SK-N-SH (cell line): ENCODE measurements at regions not wholly inside any gene's neighbourhood (a gene's known extent, or its start where the extent isn't known, plus 50 kb on each side); places are given as distances from the start of the nearest gene placed in this dataset.

Experiments used
- CTCF ChIA-PET: fragments of 300-600, 350-600 bp; formaldehyde crosslinking; extraction: SDS; loops from one replicate; lab custom pipeline; 2021; lab: Yijun Ruan, JAX
- POLR2A ChIA-PET: fragments of 350-600 bp; sonication (Branson Sonifier 250); formaldehyde crosslinking; extraction: SDS; loops from one replicate; lab custom pipeline; 2020; ENCODE audit warnings: antibody characterized with exemption, inconsistent platforms; lab: Yijun Ruan, JAX
- DNase-seq: peaks from one replicate; pipeline ENCODE4 v3.0.0; 2012
- H2AFZ ChIP-seq: fragments of 200-600 bp; sonication (generic); 2 replicates; pipeline ENCODE4 v1.8.1; 2016; ENCODE audit warnings: antibody characterized with exemption, mild to moderate bottlenecking, low read depth
- H3F3A ChIP-seq: fragments of 200-600 bp; sonication (generic); replicated peaks from 2 replicates; pipeline ENCODE3; 2016; ENCODE audit warnings: antibody characterized with exemption, mild to moderate bottlenecking; ENCODE audit not compliant: insufficient read depth
- H3K27ac ChIP-seq, 2 experiments: fragments of 200-500 bp in 1 of 2; fragments of 200-600 bp in 1 of 2; sonication (Bioruptor generic) in 1 of 2; sonication (generic), shearing (Covaris generic) in 1 of 2; 2 replicates each; pipeline versions ENCODE4 v1.5.1 to v1.6.1; 2014 to 2016; ENCODE audit warnings: low read depth in 2 of 2, inconsistent platforms in 1 of 2, low read length in 1 of 2, mild to moderate bottlenecking in 1 of 2, mixed read lengths in 1 of 2
- H3K27me3 ChIP-seq: fragments of 200-600 bp; sonication (generic), shearing (Covaris generic); 2 replicates; pipeline ENCODE4 v1.6.1; 2016; ENCODE audit warnings: mixed run types; ENCODE audit not compliant: insufficient read depth
- H3K36me3 ChIP-seq, 2 experiments: fragments of 200-500 bp in 1 of 2; fragments of 200-600 bp in 1 of 2; sonication (Bioruptor generic) in 1 of 2; sonication (generic) in 1 of 2; replicated peaks in 1 of 2; 2 replicates each; pipeline versions ENCODE3 to v1.5.1; 2014 to 2016; ENCODE audit warnings: low read length in 1 of 2, mild to moderate bottlenecking in 1 of 2; ENCODE audit not compliant: insufficient read depth in 2 of 2, control insufficient read depth in 1 of 2
- H3K4me1 ChIP-seq, 2 experiments: fragments of 200-500 bp in 1 of 2; fragments of 200-600 bp in 1 of 2; sonication (Bioruptor generic) in 1 of 2; sonication (generic), shearing (Covaris generic) in 1 of 2; 2 replicates each; pipeline versions ENCODE4 v1.5.1 to v1.6.1; 2014 to 2016; ENCODE audit warnings: low read depth in 1 of 2, low read length in 1 of 2, mixed run types in 1 of 2; ENCODE audit not compliant: insufficient read depth in 2 of 2, control insufficient read depth in 1 of 2
- H3K4me2 ChIP-seq: fragments of 200-600 bp; sonication (generic), shearing (Covaris generic); 2 replicates; pipeline ENCODE4 v1.6.1; 2017; ENCODE audit warnings: mixed run types
- H3K4me3 ChIP-seq, 2 experiments: fragments of 200-500 bp in 1 of 2; fragments of 200-600 bp in 1 of 2; sonication (Bioruptor generic) in 1 of 2; sonication (generic), shearing (Covaris generic) in 1 of 2; 2 replicates each; pipeline versions ENCODE4 v1.5.1 to v1.8.1; 2014 to 2016; ENCODE audit warnings: low read depth in 2 of 2, inconsistent platforms in 1 of 2, low read length in 1 of 2, mild to moderate bottlenecking in 1 of 2, mixed read lengths in 1 of 2, moderate library complexity in 1 of 2
- H3K79me2 ChIP-seq: fragments of 200-600 bp; sonication (generic); 2 replicates; pipeline ENCODE4 v1.8.1; 2017; ENCODE audit warnings: mild to moderate bottlenecking; ENCODE audit not compliant: insufficient read depth
- H3K9ac ChIP-seq: fragments of 200-600 bp; sonication (generic); 2 replicates; pipeline ENCODE4 v1.6.1; 2017; ENCODE audit warnings: mixed run types
- H3K9me2 ChIP-seq: fragments of 200-600 bp; sonication (generic); 2 replicates; pipeline ENCODE4 v1.6.1; 2017; ENCODE audit warnings: mixed run types
- H3K9me3 ChIP-seq: fragments of 200-600 bp; sonication (generic); 2 replicates; pipeline ENCODE4 v1.6.1; 2017; ENCODE audit warnings: mixed run types, mild to moderate bottlenecking, moderate library complexity
- H4K20me1 ChIP-seq: fragments of 200-600 bp; sonication (generic); 2 replicates; pipeline ENCODE4 v1.6.1; 2017; ENCODE audit warnings: mild to moderate bottlenecking, mixed run types; ENCODE audit not compliant: insufficient read depth
- CHD2 ChIP-seq: fragments of 150-350 bp; IDR thresholded peaks from 2 replicates; pipeline ENCODE4 v1.6.1; 2018; ENCODE audit warnings: low read length; ENCODE audit not compliant: partially characterized antibody
- ELF1 ChIP-seq: IDR thresholded peaks from 2 replicates; pipeline ENCODE4 v1.4.0; 2012
- EP300 ChIP-seq, 2 experiments: IDR thresholded peaks; 2 replicates each; pipeline versions ENCODE4 v1.4.0 to v1.6.1; 2012; ENCODE audit warnings: borderline replicate concordance in 1 of 2, low read depth in 1 of 2, low read length in 1 of 2
- EZH2phosphoT487 ChIP-seq: fragments of 200-600 bp; sonication (generic); IDR thresholded peaks from 2 replicates; pipeline ENCODE4 v1.6.1; 2017; ENCODE audit warnings: low read depth, mixed run types, mild to moderate bottlenecking, antibody characterized with exemption, moderate library complexity, borderline replicate concordance
- FOXJ3 ChIP-seq: sonication (generic); formaldehyde crosslinking; IDR thresholded peaks from 2 replicates; pipeline ENCODE4 v1.5.1; 2020; ENCODE audit warnings: mild to moderate bottlenecking, missing genetic modification reagents
- FOXM1 ChIP-seq: IDR thresholded peaks from 2 replicates; pipeline ENCODE4 v1.4.0; 2012; ENCODE audit warnings: low read depth, mild to moderate bottlenecking
- JUND ChIP-seq: IDR thresholded peaks from 2 replicates; pipeline ENCODE4 v1.4.0; 2012
- MEF2A ChIP-seq: IDR thresholded peaks from 2 replicates; pipeline ENCODE4 v1.4.0; 2012; ENCODE audit warnings: low read depth, borderline replicate concordance
- NFIC ChIP-seq: IDR thresholded peaks from 2 replicates; pipeline ENCODE4 v1.4.0; 2012; ENCODE audit warnings: borderline replicate concordance
- NRF1 ChIP-seq: IDR thresholded peaks from 2 replicates; pipeline ENCODE4 v1.6.1; 2012; ENCODE audit warnings: low read depth, mild to moderate bottlenecking, low read length
- POLR2AphosphoS5 ChIP-seq: IDR thresholded peaks from 2 replicates; pipeline ENCODE4 v1.6.1; 2012; ENCODE audit warnings: low read depth, low read length
- RAD21 ChIP-seq: IDR thresholded peaks from 2 replicates; pipeline ENCODE4 v1.6.1; 2012; ENCODE audit warnings: mild to moderate bottlenecking, low read length
- RXRA ChIP-seq: IDR thresholded peaks from 2 replicates; pipeline ENCODE4 v1.4.0; 2012; ENCODE audit warnings: low read depth, mild to moderate bottlenecking, borderline replicate concordance
- YY1 ChIP-seq: IDR thresholded peaks from 2 replicates; pipeline ENCODE4 v1.4.0; 2012; ENCODE audit warnings: low read depth, mild to moderate bottlenecking
- WGBS: methylation state at CpG from one replicate; pipeline ENCODE4 v1.1.6; 2017; ENCODE audit warnings: low lambda C conversion rate; 5-methylcytosine and 5-hydroxymethylcytosine counted together
- TF ChIP-seq, protein P1 (sequence below): fragments of 150-350 bp; IDR thresholded peaks from 2 replicates; pipeline ENCODE4 v1.6.1; 2017; ENCODE audit warnings: antibody characterized with exemption, low read length, low read depth, borderline replicate concordance
- TF ChIP-seq, protein P2 (sequence below): IDR thresholded peaks from 2 replicates; pipeline ENCODE4; 2012
- TF ChIP-seq, protein P3 (sequence below): IDR thresholded peaks from 2 replicates; pipeline ENCODE4 v1.4.0; 2012; ENCODE audit warnings: low read depth
- TF ChIP-seq, protein P4 (sequence below): fragments of 150-350 bp; IDR thresholded peaks from 2 replicates; pipeline ENCODE4 v1.6.1; 2016; ENCODE audit warnings: mild to moderate bottlenecking, low read depth, low read length
- TF ChIP-seq, protein P5 (sequence below): IDR thresholded peaks from 2 replicates; pipeline ENCODE4 v1.6.1; 2012; ENCODE audit warnings: mild to moderate bottlenecking, low read depth, low read length, moderate library complexity

DNA sequence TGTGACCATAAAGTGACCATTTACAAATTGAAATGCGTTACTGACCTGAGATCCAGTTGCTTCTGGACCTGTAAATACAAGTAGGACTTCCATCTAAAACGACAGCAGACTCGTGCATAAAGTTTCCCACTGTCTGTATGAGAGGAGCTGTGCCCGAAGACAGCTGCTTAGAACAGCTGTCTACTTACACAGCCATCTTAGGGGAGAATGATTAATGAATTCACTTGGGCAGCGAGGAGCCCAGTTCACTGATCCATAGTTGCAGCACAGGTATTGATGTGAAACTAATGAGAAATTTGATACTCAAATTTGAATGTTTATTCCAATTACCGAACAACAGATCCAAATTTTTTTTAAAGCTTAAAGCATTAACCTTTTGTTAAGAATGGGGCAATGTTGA, 748.1 kb downstream of the NR2F2 start:
- Histone ChIP-seq H3F3A (no peaks in the 10 kb centered on the region), H3K27ac (no peak overlapping the region), H3K9me3 (no peaks in the 10 kb centered on the region), H3K36me3 (no peaks in the 10 kb centered on the region), H4K20me1 (no peaks in the 10 kb centered on the region), H3K4me1 (peaks cover 0 to 17% of the 10 kb centered on the region in 2 experiments; a peak in 1 of 4 replicates), H3K4me3 (no peak overlapping the region), H3K9ac (no peak overlapping the region), H3K9me2 (no peaks in the 10 kb centered on the region), H2AFZ (no peak overlapping the region), H3K4me2 (no peak overlapping the region), H3K79me2 (no peaks in the 10 kb centered on the region), H3K27me3 (no peaks in the 10 kb centered on the region)
- TF ChIP-seq EZH2phosphoT487, result no peak
- TF ChIP-seq, protein P1, sequence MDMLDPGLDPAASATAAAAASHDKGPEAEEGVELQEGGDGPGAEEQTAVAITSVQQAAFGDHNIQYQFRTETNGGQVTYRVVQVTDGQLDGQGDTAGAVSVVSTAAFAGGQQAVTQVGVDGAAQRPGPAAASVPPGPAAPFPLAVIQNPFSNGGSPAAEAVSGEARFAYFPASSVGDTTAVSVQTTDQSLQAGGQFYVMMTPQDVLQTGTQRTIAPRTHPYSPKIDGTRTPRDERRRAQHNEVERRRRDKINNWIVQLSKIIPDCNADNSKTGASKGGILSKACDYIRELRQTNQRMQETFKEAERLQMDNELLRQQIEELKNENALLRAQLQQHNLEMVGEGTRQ, result no peak
- TF ChIP-seq, protein P2, sequence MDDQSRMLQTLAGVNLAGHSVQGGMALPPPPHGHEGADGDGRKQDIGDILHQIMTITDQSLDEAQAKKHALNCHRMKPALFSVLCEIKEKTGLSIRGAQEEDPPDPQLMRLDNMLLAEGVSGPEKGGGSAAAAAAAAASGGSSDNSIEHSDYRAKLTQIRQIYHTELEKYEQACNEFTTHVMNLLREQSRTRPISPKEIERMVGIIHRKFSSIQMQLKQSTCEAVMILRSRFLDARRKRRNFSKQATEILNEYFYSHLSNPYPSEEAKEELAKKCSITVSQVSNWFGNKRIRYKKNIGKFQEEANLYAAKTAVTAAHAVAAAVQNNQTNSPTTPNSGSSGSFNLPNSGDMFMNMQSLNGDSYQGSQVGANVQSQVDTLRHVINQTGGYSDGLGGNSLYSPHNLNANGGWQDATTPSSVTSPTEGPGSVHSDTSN, result no peak
- TF ChIP-seq JUND, result no peak
- TF ChIP-seq, protein P3, sequence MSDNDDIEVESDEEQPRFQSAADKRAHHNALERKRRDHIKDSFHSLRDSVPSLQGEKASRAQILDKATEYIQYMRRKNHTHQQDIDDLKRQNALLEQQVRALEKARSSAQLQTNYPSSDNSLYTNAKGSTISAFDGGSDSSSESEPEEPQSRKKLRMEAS, result no peak
- TF ChIP-seq CHD2, result no peak
- no peak for TF ChIP-seq POLR2AphosphoS5
- TF ChIP-seq RXRA, result no peak
- no peak for TF ChIP-seq MEF2A
- TF ChIP-seq, protein P4, sequence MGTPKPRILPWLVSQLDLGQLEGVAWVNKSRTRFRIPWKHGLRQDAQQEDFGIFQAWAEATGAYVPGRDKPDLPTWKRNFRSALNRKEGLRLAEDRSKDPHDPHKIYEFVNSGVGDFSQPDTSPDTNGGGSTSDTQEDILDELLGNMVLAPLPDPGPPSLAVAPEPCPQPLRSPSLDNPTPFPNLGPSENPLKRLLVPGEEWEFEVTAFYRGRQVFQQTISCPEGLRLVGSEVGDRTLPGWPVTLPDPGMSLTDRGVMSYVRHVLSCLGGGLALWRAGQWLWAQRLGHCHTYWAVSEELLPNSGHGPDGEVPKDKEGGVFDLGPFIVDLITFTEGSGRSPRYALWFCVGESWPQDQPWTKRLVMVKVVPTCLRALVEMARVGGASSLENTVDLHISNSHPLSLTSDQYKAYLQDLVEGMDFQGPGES, result no peak
- no peak for TF ChIP-seq FOXM1
- no peak for TF ChIP-seq NFIC
- TF ChIP-seq FOXJ3 (CRISPR knock-in tag), result no peak
- no peak for TF ChIP-seq ELF1
- TF ChIP-seq RAD21, result no peak
- no peak for TF ChIP-seq NRF1
- TF ChIP-seq, protein P5, sequence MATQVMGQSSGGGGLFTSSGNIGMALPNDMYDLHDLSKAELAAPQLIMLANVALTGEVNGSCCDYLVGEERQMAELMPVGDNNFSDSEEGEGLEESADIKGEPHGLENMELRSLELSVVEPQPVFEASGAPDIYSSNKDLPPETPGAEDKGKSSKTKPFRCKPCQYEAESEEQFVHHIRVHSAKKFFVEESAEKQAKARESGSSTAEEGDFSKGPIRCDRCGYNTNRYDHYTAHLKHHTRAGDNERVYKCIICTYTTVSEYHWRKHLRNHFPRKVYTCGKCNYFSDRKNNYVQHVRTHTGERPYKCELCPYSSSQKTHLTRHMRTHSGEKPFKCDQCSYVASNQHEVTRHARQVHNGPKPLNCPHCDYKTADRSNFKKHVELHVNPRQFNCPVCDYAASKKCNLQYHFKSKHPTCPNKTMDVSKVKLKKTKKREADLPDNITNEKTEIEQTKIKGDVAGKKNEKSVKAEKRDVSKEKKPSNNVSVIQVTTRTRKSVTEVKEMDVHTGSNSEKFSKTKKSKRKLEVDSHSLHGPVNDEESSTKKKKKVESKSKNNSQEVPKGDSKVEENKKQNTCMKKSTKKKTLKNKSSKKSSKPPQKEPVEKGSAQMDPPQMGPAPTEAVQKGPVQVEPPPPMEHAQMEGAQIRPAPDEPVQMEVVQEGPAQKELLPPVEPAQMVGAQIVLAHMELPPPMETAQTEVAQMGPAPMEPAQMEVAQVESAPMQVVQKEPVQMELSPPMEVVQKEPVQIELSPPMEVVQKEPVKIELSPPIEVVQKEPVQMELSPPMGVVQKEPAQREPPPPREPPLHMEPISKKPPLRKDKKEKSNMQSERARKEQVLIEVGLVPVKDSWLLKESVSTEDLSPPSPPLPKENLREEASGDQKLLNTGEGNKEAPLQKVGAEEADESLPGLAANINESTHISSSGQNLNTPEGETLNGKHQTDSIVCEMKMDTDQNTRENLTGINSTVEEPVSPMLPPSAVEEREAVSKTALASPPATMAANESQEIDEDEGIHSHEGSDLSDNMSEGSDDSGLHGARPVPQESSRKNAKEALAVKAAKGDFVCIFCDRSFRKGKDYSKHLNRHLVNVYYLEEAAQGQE, result no peak
- TF ChIP-seq YY1, result no peak
- TF ChIP-seq EP300 (IDR thresholded peaks at IDR 0.05; ENCODE audit: borderline replicate concordance in 1 of 2, low read depth in 1 of 2, low read length in 1 of 2), result no peak
- ChIA-PET POLR2A (no interaction called here), CTCF (no interaction called here)
- 0% methylated on average over 6 of the region's 6 CpGs for WGBS
- DNase-seq, result no peak
